ENCODE measurements at regions not wholly inside any gene's neighbourhood (a gene's known extent, or its start where the extent isn't known, plus 50 kb on each side); places are given as distances from the start of the nearest gene placed in this dataset.
"Not testable (repeated sequence)": the region's sequence is repeated elsewhere in the genome, so short reads cannot be mapped to it uniquely, and the experiment has no call there.

DNA sequence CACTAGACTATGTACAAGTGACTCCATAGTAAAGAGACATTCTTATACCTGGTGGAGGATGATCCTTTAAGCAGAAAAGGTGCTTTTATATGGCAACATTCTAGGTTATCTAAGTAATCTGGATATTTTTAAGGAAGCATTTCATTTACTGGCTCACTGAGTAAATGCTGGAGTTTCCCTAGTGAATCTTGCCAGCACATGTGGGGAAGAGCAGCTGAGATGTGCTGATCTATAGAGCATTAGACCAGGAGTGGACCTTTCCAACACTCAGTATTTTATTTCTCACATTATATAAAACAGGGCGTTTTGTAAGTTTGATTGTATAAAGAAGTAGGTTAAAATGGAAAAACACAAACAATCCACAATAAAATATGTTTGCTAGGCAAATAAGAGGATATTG lies 478.5 kb downstream of the ATP23 start:
- DNase-seq (ENCODE audit: low spot score), result no peak

DNA sequence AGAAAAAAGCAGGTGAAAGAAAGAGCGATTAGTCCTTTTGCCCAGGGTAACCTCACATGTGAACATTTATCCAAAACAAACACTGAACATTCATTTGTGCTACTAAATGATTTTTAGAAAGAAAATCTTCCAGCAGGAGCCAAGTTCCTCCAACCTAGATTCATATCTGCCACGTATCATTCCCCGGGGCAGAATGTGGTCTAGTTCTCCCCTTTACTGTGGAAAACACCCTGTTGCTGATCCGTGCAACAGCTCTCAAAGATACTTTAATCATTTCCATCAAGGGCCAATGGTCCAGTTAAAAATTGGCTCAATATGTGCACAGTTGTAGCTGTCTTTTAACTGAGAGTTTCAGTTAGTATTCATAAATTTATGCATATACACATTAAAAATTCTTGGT lies 479.1 kb downstream of the ATP23 start:
- DNase-seq (ENCODE audit: low spot score), result no peak

DNA sequence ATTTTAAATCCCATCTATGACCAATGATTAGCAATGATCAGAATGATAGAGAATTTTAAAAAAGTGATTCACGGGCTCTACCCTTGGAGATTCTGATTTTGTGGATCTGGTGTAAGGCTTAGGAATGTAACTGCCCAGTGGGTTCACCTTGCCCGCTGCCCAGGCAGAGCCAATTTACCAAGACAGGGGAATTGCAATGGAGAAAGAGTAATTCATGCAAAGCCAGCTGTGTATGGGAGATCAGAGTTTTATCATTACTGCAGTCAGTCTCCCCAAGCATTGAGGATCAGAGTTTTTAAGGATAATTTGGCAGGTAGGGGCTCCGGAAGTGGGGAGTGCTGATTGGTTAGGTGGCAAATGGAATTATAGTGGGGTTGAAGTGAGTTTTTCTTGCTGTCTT lies 480.6 kb downstream of the ATP23 start:
- no peak for DNase-seq (ENCODE audit: low spot score)

DNA sequence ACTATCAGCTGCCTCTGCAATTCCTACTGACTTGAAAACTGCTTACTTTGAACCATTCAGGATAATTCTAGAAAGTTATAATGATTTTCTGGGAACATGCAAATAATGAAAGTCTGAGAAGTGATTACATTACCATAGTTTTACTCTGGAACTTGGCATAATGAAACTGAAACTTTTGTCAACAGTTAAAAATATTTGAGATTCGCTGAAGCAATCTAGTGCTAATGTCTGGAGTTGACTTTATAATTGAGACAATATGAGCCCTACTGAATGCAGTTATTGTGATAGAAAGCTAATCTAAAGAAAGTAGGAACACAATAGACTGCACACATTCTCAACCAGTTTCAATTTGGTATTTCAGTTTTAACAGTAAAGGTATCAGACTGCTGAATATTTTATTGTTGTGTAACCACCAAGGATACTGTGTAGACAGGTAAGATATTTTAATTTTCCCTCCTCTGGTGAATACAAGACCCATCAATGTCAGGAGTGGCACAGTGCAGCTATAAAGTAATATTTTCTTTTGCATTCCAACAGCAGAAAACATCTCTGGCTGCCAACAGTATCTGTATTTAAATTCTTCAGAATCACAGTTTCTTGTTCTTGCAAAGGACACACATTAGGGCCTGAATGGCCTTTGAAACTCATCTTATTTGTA lies 483.5 kb downstream of the ATP23 start:
- no peak for DNase-seq (ENCODE audit: low spot score)

DNA sequence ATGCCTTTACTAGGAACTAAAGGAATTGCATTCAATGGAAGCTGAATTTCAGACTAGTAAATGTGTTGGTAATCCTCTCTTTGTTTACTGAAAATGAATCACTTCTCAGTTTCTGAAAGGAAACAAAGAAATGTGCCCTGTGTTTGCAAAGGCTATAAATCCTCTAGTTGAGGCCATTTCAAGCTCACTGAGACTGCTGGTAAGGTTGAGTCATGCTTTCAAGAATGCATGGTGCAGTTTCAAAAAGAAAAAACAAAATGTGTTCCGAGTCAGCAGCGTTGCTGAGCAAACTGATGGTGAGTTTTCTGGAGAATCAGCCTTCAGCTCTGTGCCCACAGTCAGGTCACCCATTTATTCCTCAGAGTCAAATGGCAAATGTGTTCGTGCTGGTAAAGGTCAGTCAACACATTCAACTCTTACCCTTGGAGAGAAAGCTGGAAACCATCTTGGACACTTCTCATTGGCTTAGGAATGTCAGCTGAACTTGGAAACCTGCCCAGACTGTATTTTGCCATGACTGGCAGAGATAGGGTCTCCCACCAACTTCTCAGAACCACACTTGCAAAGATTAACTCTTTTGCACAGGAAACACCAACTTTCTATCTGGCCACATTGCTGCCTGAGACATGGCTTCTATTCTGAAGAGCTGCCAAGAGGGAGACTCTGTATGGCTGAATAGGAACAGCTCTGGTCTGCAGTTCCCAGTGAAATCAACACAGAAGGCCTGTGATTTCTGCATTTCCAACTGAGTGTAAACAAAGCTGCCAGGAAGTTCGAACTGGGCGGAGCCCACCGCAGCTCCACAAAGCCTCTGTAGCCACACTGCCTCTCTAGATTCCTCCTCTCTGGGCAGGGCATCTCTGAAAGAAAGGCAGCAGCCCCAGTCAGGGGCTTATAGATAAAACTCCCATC lies 484.4 kb downstream of the ATP23 start:
- DNase-seq (ENCODE audit: low spot score), result peak; percentile 17

DNA sequence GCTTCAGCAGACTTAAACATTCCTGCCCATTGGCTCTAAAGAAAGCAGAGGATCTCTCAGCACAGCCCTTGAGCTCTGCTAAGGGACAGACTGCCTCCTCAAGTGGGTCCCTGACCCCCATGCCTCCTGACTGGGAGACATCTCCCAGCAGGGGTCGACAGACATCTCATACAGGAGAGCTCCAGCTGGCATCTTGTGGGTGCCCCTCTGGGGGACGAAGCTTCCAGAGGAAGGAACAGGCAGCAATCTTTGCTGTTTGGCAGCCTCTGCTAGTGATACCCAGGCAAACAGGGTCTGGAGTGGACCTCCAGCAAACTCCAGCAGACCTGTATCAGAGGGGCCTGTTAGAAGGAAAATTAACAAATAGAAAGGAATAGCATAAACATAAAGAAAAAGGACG lies 485.1 kb downstream of the ATP23 start:
- not testable (repeated sequence) for DNase-seq (ENCODE audit: low spot score)

DNA sequence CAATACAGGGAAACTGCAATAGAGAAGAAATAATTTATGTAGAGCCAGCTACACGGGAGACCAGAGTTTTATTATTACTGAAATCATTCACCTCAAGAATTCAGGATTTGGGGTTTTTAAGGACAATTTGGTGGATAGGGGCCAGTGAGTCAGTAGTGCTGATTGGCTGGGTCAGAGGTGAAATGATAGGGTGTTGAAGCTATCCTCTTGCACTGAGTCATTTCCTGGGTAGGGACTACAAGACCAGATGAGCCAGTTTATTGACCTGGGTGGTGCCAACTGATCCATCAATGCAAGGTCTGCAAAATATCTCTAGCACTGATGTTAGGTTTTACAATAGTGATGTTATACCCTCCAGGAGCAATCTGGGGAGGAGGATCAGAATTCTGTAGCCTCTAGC lies 486.3 kb downstream of the LRIG3 start:
- no peak for DNase-seq (ENCODE audit: low spot score)

DNA sequence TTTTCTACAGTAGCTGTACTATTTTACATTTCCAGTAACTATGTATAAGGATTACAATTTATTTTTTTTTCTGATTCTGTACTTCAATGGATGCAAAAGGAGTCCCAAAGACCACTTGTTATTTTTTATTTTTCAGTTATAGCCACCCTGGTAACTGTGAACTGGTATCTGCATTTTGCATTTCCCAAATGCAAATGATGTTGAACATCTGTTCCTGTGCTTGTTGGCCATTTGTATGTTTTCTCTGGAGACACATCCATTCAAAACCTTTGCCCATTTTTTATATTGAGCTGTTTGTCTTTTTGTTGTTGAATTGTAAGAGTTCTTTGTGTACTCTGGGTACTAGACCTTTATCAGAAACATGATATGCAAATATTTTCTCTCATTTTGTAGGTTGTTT lies 485.6 kb downstream of the LRIG3 start:
- DNase-seq (ENCODE audit: low spot score), result no peak

DNA sequence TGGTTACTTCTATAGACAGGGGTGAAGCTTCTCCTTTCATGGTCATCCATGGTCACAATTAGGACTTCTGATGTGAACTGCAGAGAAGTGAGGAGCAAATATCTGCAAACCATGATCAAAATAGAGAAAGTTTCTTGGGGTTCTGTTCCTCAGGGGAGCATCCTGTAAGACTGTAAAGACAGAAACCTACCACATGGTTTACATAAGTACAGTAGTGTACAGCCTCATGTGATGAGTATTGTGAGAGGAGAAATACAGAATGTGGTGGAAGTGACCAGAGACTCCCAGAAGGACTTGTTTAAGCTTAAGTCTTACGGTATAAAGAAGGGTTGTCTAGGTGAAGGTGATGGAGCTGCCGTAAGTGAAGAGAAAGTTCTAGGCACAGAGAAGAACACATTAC lies 484.7 kb downstream of the LRIG3 start:
- no peak for DNase-seq (ENCODE audit: low spot score)

DNA sequence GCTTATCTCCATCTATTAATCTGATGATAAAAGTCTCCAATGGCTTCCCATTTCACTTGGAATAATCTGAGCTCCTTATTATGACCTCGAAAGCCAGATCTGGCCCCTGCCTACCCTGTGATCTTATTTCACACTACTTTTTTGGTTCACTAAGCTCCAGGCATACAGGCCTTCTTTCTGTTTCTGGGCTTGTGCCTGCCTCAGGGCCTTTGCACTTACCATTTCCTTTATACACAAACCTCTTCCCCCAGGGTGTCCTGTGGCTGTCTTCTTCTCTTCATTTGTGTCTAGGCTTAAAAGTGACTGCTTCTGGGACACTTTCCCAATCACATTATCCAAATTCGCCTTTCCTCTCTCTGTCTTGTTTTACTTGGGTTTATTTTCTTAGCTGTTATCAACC lies 478.8 kb downstream of the LRIG3 start:
- DNase-seq (ENCODE audit: low spot score), result no peak

DNA sequence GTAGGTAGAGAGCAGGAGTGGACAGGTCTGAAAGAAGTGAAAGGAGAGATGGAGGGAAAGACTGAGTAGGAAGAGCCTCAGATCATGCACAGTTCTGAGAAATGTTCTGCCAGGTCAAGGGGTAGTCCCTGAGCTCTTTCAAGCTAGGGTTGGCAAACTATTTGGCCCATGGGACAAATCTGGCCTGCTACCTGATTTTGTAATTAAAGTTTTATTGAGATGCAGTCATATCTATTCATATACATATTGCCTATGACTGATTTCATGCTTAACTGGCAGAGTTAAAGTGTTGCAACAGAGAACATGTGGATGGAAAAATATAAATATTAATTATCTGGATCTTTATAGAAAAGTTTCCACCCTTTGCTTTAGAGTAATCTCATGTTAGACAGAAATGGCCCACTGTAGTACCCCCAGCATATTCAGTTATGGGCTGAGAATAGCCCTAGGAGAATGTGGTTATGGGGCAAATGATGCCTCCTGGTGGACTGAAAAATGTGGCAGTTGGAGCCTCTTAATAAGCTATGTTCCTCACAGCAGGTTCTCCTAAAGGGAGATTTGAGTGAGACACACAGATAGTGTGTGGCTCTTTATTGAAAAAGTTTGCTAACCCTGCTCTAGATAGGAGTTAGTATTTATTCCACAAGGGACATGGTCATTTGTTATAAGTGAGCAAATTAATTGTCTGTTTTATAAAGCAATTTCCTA lies 476.9 kb downstream of the LRIG3 start:
- no peak for DNase-seq (ENCODE audit: low spot score)

DNA sequence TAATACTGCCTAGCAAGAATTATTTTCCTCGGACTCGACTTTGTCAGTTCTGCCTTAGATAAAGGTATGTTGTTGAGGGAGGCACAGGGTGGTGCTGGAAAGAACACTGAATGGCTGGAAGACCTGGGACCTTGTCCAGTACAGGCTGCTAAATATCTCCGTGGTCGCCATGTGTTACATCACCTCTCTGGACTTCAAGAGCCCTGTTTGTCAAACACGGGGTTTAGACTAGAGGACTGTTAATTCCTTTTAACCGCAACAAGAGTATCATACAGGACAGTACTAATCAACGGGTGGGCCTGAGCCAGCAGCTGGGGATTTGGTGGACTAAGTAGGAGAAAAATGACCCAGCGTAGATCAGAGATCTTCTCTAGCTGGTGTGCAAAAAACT lies 476.3 kb downstream of the LRIG3 start:
- no peak for DNase-seq (ENCODE audit: low spot score)

DNA sequence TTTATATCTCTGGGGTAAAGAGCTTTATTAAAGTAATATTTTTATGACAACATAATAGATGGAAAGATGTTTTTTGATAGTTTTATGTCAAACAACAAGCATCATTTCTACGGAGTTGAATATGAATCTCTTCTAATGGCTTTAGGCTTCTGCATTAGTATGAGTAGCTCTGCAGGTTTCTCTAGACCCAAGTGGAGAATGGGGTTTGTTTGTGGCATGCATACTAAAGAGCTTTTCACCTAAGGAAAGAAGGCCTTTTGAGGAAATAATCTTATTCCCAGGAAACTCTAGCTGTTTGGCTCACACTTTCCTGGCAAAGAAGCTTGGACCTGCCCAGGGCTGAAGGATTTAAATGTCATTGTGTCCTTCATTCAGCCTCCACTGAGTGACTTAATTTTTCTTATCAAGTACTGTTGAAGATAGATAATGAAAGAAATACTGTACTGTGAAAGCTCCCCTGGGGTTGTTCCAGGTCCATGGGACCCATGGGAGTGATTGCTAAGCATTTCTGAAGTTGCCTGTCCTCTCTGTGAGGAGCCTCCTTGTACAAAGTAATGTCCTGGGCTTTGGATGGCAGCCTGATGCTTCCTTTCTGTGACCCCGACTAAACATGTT lies 469.3 kb downstream of the LRIG3 start:
- DNase-seq (ENCODE audit: low spot score), result no peak

DNA sequence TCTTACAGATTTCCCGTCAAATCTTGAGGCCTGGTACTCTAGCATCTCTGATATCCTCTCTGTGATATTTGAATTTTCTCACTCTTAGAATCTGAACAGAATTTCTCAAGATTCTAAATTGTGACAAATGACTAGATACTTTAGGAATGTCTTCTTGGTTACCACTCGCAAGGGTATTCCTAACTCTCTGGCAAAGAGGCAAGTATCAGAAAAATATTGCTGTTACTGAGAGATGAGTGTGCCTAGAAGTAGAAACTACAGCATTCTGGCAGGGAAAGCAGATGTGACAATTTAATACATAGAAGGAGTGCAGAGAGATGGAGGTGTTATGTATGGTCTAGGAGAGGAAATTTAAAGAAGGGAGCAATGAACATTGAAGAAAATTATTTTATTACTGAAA lies 467.8 kb downstream of the LRIG3 start:
- no peak for DNase-seq (ENCODE audit: low spot score)

DNA sequence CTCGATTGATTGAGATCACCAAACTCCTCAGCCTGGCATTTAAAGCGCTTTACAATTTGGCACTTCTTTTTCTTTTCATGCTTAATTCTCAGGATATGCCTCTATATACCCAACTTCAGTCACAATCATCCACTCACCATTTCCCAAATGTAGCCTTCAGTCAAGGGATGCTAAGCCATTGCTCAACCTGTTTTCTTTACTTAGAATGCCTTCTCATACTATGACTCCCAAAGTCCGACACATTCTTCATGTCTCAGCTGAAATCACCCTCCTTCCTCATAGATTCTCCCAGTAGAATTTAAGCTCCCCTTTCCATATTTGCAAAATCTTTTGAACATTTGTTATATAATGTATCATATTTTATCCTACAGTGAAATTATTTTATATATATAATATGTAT lies 467.0 kb downstream of the LRIG3 start:
- no peak for DNase-seq (ENCODE audit: low spot score)

DNA sequence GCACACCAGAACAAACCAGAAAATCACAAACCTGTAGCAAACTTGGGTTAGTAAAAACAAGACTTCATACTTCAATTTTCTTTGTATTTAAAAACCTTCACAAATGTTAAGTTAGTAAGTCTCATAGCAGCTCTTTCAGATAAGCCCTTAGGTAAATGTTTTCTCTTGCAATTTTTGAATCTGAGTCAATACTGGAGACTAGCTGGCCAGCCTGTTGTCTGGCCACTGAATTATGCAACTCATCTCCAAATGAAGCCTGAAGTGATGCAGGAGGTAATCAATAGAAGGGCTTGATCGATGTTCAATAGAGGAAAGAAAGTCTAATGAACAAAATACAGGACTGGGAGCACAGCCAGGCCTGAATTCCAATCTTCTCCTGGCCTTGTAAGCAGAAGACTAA lies 465.2 kb downstream of the LRIG3 start:
- DNase-seq (ENCODE audit: low spot score), result no peak

DNA sequence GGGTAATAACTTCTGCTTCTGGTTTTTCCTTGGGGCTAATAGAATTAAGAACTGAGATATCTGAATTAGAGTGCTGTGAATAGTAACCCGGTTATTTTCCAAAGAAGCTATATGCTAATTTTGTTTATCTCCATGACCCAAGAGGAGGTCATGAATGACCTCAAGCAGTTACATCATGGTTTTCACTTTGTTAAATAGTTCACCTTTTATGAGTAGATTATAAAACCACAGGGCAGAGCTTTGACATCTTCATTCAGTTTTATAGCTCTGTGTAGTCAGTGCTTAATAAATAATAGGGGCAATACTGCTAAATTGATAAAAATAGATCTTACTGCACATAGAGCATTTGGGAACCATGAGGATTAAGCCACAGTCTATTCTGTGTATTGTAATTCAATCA lies 462.2 kb downstream of the LRIG3 start:
- DNase-seq (ENCODE audit: low spot score), result no peak

DNA sequence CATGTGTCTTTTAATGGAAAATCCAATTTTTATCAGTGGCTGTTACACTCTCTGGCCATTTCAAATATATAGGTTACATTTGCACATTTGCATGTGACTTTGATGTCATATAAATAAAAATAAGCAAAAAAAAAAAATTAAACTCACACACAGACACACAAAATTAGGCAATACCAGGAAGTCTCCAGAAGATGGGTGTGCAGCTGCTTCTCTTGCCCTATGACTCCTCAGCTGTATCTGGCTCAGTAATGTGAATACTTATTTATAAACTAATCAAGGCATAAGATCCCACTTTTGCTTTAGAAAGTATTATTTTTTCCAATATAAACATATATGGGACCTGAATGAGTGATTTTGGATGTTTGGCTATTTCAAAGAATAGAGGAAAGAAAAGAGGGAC lies 461.1 kb downstream of the LRIG3 start:
- no peak for DNase-seq (ENCODE audit: low spot score)

DNA sequence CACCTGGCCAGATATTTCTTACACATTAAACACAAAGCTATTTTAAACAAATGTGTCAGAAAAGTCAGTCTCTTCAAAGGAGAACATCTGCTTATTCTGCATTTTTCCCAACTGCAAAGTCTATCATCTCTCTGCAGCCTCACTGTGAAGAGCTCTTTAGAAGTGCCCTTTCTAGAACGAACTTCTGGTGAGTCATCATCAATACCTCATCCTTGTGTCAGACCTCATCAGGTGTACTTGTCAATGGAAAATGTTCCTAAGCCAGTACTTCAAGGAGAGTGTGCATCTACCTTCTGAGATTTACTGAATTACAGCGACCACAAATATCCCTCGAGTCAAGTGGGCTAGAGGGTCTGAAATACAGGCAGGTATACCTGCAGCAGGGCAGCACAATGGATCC lies 457.3 kb downstream of the LRIG3 start:
- DNase-seq (ENCODE audit: low spot score), result no peak

DNA sequence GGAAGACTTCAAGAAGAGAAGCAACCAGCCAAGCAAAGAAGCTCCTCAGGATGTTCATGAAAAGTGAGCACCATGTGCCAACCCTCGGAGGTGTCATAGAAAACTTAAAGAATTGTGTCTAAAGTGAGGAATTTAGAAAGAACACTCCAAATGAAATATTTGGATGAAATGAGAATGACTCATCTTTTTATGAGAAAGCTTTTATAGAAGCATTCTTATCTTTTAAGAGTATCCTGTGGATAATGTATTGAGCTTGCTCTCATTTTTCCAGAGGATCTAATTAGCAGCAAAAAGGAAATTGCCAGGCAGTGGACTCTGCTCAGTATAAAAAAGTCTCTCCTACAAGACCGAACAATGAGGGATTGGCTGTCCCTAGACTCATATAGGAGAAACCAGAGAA lies 454.9 kb downstream of the LRIG3 start:
- DNase-seq (ENCODE audit: low spot score), result no peak

DNA sequence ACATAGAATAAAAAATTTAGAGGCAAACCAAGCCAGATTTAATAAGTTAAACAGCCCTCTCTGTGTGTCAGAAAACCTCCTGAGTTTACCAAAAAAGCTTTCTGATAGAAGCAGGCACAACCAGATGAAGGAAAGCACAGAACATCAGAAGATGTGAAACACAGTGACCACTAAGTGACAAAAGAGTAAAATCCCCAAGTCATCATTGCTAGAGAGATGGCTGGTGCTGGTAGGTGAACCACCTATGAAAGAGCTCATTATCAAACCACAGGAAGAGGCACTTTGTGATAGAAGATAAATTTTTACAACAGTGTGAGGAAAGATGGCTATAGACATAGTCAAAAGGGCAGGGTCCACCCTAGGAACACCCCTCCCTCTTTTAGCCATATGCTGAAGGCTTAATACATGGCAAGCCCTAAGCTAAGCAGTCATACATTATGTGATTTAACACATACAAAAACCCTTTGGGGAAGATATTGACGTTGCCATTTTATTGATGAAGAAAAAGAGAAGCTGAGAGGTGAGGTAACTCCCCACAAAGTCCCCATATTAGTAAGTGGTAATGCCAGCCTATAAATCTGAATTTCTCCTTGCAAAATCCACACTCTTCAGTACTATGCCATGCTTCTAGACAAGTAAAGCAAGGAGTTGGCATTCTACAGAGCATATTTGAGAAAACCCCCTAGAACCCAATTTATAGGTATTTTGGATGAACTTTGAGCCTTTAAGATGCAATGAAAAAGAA lies 449.9 kb downstream of the LRIG3 start:
- peak; percentile 27 for DNase-seq (ENCODE audit: low spot score)

DNA sequence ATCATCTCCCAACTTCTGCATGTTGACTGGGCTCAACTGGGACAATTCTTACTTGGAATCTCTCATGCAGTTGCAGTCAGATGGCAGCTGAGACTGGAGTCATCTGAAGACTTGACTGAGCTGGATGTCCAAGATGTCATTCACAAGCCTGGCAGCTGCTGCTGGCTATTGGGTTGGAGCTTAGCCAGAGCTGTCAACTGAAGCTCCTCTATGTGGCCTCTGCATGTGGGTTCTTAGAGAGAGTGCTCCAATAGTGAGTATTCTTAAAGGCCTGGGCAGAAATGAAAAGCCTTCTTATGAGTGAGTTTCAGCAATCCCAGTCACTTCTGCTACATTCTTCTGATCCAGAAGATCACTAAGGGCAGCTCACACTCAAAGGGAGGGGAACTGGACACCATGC lies 440.9 kb downstream of the LRIG3 start:
- DNase-seq (ENCODE audit: low spot score), result no peak

All from HuH-7 (cell line).